Caco-2 (cell line): ENCODE measurements at regions not wholly inside any gene's neighbourhood (a gene's known extent, or its start where the extent isn't known, plus 50 kb on each side); places are given as distances from the start of the nearest gene placed in this dataset.

Experiments
- BruUV-seq: library from RNA; stranded (reverse); fragments of 400-500 nt; replicated peaks from 2 replicates; lab custom pipeline; 2021; lab: Mats Ljungman, UMichigan
- CTCF ChIA-PET: fragments of 300-600 bp; sonication (Branson Sonifier 250); formaldehyde crosslinking; loops from one replicate; lab custom pipeline; 2022; ENCODE audit warnings: antibody characterized with exemption; lab: Charles Lee
- POLR2A ChIA-PET: fragments of 300-600 bp; sonication (Branson Sonifier 250); formaldehyde crosslinking; loops from one replicate; lab custom pipeline; 2022; ENCODE audit warnings: antibody characterized with exemption; lab: Charles Lee
- DNase-seq, 2 experiments: peaks; one replicate each; pipeline versions ENCODE4 v3.0.0 to v3.0.0-alpha.2; 2020 to 2022
- H3K27me3 ChIP-seq: replicated peaks from 2 replicates; pipeline ENCODE4 v1.6.0; 2011; ENCODE audit warnings: low read length; ENCODE audit not compliant: control insufficient read depth, insufficient read depth
- H3K36me3 ChIP-seq: 2 replicates; pipeline ENCODE4 v1.5.1; 2011; ENCODE audit warnings: low read length; ENCODE audit not compliant: control insufficient read depth, insufficient read depth
- H3K4me1 ChIP-seq: fragments of 250-450 bp; sonication (Bioruptor Pico); 2 replicates; pipeline ENCODE4 v1.5.1; 2020; ENCODE audit warnings: mild to moderate bottlenecking
- H3K4me3 ChIP-seq: 2 replicates; pipeline ENCODE4 v1.5.1; 2011; ENCODE audit warnings: low read depth, mild to moderate bottlenecking, control low read depth, low read length
- H3K9me3 ChIP-seq: fragments of 250-450 bp; sonication (Bioruptor Pico); 2 replicates; pipeline ENCODE4 v1.5.1; 2020; ENCODE audit warnings: mild to moderate bottlenecking, moderate library complexity
- H3K27ac Mint-ChIP-seq: one replicate; pipeline ENCODE4 v1.8.0; 2022; ENCODE audit warnings: mixed read lengths; ENCODE audit not compliant: unreplicated experiment
- H3K27me3 Mint-ChIP-seq: one replicate; pipeline ENCODE4 v1.8.0; 2022; ENCODE audit warnings: mixed read lengths; ENCODE audit not compliant: insufficient read depth, unreplicated experiment
- H3K36me3 Mint-ChIP-seq: one replicate; pipeline ENCODE4 v1.8.0; 2022; ENCODE audit warnings: mild to moderate bottlenecking, mixed read lengths; ENCODE audit not compliant: insufficient read depth, unreplicated experiment
- H3K4me1 Mint-ChIP-seq: one replicate; pipeline ENCODE4 v1.8.0; 2022; ENCODE audit warnings: low read depth, mixed read lengths; ENCODE audit not compliant: unreplicated experiment
- H3K4me3 Mint-ChIP-seq: one replicate; pipeline ENCODE4 v1.8.0; 2022; ENCODE audit warnings: mild to moderate bottlenecking, moderate library complexity, mixed read lengths; ENCODE audit not compliant: unreplicated experiment
- H3K9me3 Mint-ChIP-seq: one replicate; pipeline ENCODE4 v1.8.0; 2022; ENCODE audit warnings: mixed read lengths; ENCODE audit not compliant: unreplicated experiment
- CTCF ChIP-seq, 2 experiments: fragments of 200-600 bp in 1 of 2; IDR thresholded peaks; 1 replicate in 1 of 2; 2 replicates in 1 of 2; pipeline versions ENCODE4 v1.5.1 to v1.8.0; 2011 to 2022; ENCODE audit warnings: antibody characterized with exemption in 1 of 2, control low read depth in 1 of 2, inconsistent platforms in 1 of 2, low read depth in 1 of 2, low read length in 1 of 2, mild to moderate bottlenecking in 1 of 2, moderate library complexity in 1 of 2; ENCODE audit not compliant: insufficient read depth in 1 of 2, severe bottlenecking in 1 of 2, unreplicated experiment in 1 of 2
- intact Hi-C: fragments of 100-400 bp; cut with micrococcal nuclease; formaldehyde crosslinking; loops from one replicate; pipeline ENCODE4 v1.10.0; 2022; ENCODE audit not compliant: unreplicated experiment

- no peak for TF ChIP-seq CTCF (IDR thresholded peaks at IDR 0.05; ENCODE audit: insufficient read depth in 1 of 2, low read depth in 1 of 2, low read length in 1 of 2, severe bottlenecking in 1 of 2, unreplicated experiment in 1 of 2)
- Histone ChIP-seq H3K4me3 (no peak overlapping the region), H3K4me1 (no peaks in the 10 kb centered on the region), H3K9me3 (no peaks in the 10 kb centered on the region), H3K36me3 (no peaks in the 10 kb centered on the region), H3K27me3 (no peaks in the 10 kb centered on the region)
- ChIA-PET POLR2A (no interaction called here), CTCF (no interaction called here)
- DNase-seq: no peak
- no peak overlapping the region for H3K27ac Mint-ChIP-seq
- intact Hi-C loops: no loop called here
- H3K36me3 Mint-ChIP-seq: no peaks in the 10 kb centered on the region
- BruUV-seq: no TSS peak
- no peak overlapping the region for H3K4me3 Mint-ChIP-seq
- peaks cover 5% of the 10 kb centered on the region for H3K27me3 Mint-ChIP-seq
- no peaks in the 10 kb centered on the region for H3K9me3 Mint-ChIP-seq
- H3K4me1 Mint-ChIP-seq: no peaks in the 10 kb centered on the region
These were observed 630.5 kb upstream of the MEF2C start for GRCh38 chr5:89513299-89514044.

DNA sequence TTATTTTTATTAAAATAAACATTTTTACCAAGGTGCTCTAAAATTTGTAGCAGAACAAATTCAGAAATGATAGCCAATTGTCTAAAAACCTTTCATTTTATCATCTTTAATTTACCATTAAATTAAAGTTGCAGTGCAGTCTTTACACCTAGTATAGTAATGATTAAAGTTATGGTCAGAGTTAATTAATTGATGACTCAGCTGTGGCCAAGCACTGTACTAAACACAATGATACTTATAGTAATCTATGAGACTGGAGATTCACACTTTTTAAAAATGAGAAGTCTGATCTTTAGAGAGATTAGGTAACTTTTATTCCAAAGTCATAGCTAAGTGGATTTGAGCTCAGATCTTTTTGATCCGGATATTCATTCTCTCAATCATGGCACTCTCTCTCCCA lies 621.1 kb upstream of the MEF2C start:
- CTCF ChIA-PET: no interaction called here
- TF ChIP-seq CTCF (IDR thresholded peaks at IDR 0.05; ENCODE audit: insufficient read depth in 1 of 2, low read depth in 1 of 2, low read length in 1 of 2, severe bottlenecking in 1 of 2, unreplicated experiment in 1 of 2): no peak
- DNase-seq: no peak
- H3K4me1 ChIP-seq: no peaks in the 10 kb centered on the region
- no peaks in the 10 kb centered on the region for H3K27me3 ChIP-seq
- POLR2A ChIA-PET: no interaction called here
- BruUV-seq: no TSS peak
- no peak overlapping the region for H3K4me3 Mint-ChIP-seq
- H3K9me3 Mint-ChIP-seq: no peaks in the 10 kb centered on the region
- peaks cover 3% of the 10 kb centered on the region for H3K27me3 Mint-ChIP-seq
- no peaks in the 10 kb centered on the region for H3K36me3 ChIP-seq
- H3K9me3 ChIP-seq: no peaks in the 10 kb centered on the region
- H3K4me1 Mint-ChIP-seq: no peaks in the 10 kb centered on the region
- H3K36me3 Mint-ChIP-seq: no peaks in the 10 kb centered on the region
- intact Hi-C loops: no loop called here
- H3K27ac Mint-ChIP-seq: no peak overlapping the region
- H3K4me3 ChIP-seq: no peak overlapping the region

- TF ChIP-seq CTCF (IDR thresholded peaks at IDR 0.05; ENCODE audit: insufficient read depth in 1 of 2, low read depth in 1 of 2, low read length in 1 of 2, severe bottlenecking in 1 of 2, unreplicated experiment in 1 of 2): no peak
- CTCF ChIA-PET: no interaction called here
- H3K4me3 Mint-ChIP-seq: no peak overlapping the region
- no peaks in the 10 kb centered on the region for H3K36me3 ChIP-seq
- H3K4me3 ChIP-seq: no peak overlapping the region
- no peaks in the 10 kb centered on the region for H3K9me3 Mint-ChIP-seq
- peaks cover 3% of the 10 kb centered on the region for H3K27me3 Mint-ChIP-seq
- no peaks in the 10 kb centered on the region; the same call in 1 of the 2 replicates for H3K9me3 ChIP-seq
- H3K4me1 ChIP-seq: no peaks in the 10 kb centered on the region
- POLR2A ChIA-PET: no interaction called here
- no peak for DNase-seq
- H3K27me3 ChIP-seq: no peaks in the 10 kb centered on the region
- intact Hi-C loops: no loop called here
- no peaks in the 10 kb centered on the region for H3K4me1 Mint-ChIP-seq
- H3K27ac Mint-ChIP-seq: no peak overlapping the region
- H3K36me3 Mint-ChIP-seq: no peaks in the 10 kb centered on the region
- no TSS peak for BruUV-seq
These were observed 616.8 kb upstream of the MEF2C start for GRCh38 chr5:89499787-89500186.
